ENCODE measurements at regions not wholly inside any gene's neighbourhood (a gene's known extent, or its start where the extent isn't known, plus 50 kb on each side); places are given as distances from the start of the nearest gene placed in this dataset.
"Not testable (repeated sequence)": the region's sequence is repeated elsewhere in the genome, so short reads cannot be mapped to it uniquely, and the experiment has no call there.

DNA sequence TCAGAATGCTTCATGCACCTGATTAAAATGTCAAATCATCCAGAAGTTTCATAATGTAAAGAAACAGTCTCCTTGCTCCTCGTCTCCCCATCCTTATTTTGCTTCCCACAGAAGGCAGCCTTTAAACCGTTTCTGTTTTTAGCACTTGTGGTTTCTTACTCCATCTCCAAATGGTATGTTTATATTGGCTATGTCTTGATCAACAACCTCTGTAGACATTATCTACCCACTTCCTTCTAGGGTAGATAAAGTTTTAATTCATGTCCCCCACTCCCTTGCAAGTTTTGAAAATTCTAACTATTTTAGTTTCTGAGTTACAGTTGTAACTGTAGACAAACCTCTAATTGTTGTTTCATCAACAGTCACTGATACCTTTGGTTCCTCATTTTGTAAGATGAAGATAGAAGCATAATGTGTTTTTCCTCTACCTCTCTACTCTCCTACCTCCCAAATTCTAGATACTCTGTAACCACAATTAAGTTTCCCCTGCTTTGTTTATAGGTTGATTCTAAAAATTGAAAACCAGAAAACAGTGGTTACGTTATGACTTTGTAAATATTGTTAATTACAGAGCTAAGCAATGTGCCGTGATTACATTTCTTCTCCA, 291.7 kb upstream of the GATB start:
- no peak for DNase-seq

DNA sequence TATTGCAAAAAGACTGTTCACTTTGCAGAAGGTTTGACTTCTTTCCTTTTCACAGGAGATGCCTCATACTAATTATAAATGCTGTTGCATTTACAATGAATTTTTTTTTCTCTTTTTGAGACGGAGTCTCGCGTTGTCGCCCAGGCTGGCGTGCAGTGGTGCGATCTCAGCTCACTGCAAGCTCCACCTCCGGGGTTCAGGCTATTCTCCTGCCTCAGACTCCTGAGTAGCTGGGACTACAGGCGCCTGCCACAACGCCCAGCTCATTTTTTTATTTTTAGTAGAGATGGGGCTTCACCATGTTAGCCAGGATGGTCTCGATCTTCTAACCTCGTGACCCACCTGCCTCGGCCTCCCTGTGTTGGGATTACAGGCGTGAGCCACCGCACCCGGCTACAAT, 290.5 kb upstream of the GATB start:
- DNase-seq: not testable (repeated sequence)

GRCh38 chr4:152050106-152050505, 289.3 kb upstream of the GATB start:
- DNase-seq: no peak

- no peak for DNase-seq
These were observed 286.6 kb upstream of the GATB start for GRCh38 chr4:152047451-152047850.

GRCh38 chr4:152045807-152046571, 285.2 kb upstream of the GATB start:
- DNase-seq: peak; percentile 56

DNA sequence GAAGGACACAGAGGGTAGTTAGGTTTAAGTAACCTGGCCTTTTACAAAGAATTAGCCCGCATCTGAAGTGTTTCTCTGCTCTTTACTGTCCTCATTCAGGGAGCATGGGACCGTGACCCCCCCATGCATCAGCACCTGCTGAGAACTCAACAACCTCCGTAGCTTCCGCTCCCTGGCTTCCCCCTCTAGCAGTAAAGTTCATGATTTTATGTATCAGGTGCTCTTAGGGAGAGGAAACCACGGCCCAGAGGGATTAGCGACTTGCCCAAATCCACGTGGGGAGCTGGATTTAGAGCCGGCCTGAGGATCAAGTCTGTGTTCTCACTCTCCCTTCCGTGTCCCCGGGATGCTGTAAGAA, 284.6 kb upstream of the GATB start:
- no peak for DNase-seq

DNA sequence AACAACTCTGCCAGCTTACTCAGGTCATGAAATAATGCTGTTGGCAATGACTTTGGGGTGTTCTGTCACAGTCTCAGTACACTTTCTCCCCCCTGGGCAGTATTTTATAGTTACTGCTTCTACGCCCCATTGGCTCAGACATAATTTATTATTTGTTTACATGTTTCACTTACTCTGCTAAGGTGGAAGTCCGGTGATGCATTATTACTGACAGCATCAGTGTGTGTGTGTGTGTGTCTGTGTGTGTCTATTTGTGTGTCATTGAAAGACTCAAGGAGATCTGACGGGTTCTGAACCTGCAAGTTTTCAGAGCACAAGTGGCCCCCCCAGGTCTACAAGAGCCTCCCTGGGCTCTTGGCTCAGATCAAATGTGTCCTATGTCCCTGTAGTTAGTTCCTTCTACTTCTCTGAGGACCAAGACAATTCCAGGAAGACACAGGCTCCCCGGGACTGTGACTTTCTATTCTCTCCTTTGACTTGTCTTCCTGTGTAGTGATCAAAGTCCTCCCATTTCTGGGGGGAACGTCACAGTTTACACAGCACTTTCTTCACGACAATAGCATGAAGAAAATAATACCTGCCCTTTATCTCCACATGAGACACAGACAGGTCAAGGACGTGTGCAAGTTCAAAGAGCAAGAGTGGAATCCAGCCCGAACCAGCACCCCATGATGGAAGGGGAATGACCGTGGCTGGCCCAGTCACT, 283.7 kb upstream of the GATB start:
- no peak for DNase-seq

GRCh38 chr4:152041295-152041694, 280.5 kb upstream of the GATB start:
- no peak for DNase-seq

DNA sequence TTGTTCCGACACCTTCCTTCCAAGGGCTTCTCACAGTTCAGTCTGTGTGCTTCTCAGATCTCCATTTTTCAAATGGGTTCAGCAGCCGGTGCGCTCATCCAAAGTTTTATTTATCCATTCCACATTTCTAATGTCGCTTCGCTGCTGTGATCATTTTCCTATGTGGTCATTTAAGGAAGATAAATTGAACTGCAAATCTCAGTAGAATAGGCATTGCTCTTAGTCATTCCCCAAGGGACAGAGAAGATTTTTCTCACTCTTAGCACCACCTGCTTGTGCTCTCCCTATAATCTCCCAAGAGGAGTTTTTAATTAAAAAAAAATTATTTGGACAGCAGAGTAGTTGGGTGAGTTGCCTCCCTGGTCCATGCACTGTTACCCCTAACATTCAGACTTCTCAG, 278.9 kb upstream of the GATB start:
- no peak for DNase-seq

DNA sequence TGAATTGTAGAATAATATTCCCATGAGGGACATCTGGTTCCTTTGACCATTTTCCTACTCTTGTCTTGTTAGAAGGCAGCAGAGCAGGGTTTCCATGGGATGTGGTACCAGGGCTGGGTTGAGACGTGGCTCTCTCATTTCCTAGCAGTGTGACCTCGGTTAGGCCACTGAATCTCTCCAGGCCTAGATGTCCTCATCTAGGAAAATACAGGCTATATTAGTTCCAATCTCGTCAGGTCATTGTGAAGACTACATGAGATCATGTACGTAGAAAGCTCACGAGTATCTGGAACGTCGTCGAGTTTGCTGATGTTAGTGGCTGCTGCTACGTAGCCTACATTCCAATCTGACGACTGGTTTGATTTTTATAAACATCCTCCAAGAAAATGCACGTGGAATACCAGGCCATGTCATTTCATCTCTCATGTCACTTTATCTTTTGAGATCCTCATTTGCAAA, 278.2 kb upstream of the GATB start:
- DNase-seq: no peak

GRCh38 chr4:152038238-152038637, 277.4 kb upstream of the GATB start:
- DNase-seq: no peak

- DNase-seq: no peak
These were observed 276.6 kb upstream of the GATB start for GRCh38 chr4:152037435-152037834.

DNA sequence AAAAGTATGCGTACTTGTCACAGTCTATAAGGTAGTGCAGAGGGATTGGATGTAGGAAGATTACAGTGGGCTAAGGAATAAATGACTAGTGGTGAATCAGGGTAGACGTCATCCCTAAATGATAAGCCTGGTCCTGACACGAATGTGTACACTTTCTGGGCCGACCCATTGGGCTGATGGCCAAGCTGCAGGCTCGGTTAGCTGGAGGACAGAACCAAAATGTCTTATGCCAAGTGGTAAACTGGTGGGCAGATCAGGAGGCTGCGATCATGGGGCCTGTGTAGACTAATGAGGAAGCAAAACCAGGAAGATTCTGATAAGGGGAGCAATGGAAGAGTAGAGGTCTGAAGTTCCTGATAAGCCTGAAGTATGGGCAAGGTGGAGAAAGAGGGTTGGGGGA, 272.8 kb upstream of the GATB start:
- no peak for DNase-seq

GRCh38 chr4:152032722-152033131, 271.9 kb upstream of the GATB start:
- no peak for DNase-seq

DNA sequence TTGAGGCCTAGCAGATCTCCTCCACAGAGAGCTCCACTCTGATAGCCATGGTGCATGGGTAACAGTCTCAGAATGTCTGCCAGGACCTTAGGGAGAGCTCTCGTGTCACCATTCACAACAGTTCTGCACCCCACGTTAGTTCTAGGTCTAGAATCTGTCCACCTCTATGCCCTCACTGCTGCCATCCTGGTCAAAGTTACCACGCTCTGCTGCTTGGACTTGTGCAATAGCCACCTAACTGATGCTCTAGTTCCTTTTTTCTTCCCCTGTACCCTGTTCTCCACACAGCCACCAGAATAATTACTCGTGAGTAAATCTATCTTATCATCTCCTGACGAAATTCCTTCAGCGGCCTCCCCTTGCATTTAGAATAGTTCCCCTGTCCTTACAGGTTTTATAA, 268.8 kb upstream of the GATB start:
- DNase-seq: no peak

- peak; percentile 69 for DNase-seq
These were observed 267.3 kb upstream of the GATB start for GRCh38 chr4:152028131-152028530.

DNA sequence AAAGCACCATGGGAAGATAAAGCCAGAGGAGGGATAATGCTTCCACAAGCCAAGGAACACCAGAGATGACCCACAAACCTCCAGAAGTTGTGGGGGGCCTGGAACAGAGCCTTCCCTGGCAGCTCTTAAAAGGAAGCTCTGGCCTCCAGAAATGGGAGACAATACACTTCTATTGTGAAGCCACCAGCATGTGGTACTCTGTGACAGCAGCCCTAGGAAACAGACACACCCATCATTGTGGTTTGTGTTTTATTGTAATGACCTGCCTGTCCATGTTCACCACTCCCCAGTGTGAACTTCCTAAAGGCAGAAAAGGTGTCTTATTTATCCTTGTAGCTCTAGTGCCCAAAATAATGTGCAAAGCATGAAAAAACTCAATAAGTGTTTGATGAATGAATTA, 264.1 kb upstream of the GATB start:
- no peak for DNase-seq

DNA sequence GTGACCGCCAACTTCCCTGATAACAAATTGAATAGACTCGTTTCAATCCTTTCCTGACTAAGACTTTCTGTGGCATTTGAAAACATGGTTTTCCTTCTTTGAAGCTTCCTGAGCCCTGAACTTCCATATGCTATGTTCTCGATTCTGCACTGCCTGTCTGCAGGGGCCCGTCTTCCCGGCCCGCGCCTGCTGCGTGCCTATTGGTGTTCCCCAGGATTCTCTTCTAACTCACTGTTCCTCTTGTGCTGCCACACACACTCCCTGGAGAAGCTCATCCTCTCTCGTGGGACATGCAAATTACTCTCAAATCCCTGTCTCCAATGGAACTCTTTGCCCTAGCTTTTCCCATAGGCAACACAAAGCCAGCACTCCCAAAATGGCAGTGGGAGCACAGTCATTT, 262.9 kb upstream of the GATB start:
- DNase-seq: no peak

DNA sequence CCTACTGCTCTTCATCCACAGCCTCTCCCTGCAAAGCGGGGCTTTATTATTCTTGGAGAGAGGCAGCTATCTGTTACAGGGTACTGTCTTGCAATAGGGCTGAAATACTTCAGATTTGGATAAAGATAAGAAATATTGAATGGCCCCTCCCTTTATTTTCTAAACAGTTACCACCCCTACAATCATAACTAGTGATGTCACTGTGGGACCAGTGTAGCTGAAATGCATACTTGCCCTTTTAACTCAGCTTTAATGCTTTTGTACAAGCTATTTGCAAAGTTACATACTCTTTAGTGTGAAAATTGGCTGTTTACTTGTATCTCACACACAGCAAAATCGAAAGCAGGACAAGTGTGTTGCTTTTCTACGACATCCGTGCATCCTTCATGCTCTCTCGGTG, 261.7 kb upstream of the GATB start:
- no peak for DNase-seq

GRCh38 chr4:152021788-152022438, 261.1 kb upstream of the GATB start:
- DNase-seq: no peak

- DNase-seq: no peak
These were observed 259.3 kb upstream of the GATB start for GRCh38 chr4:152020073-152020472.

GRCh38 chr4:152016303-152016620, 255.5 kb upstream of the GATB start:
- DNase-seq: no peak

- DNase-seq: no peak
These were observed 254.9 kb upstream of the GATB start for GRCh38 chr4:152015597-152016302.

All from NCI-H526 treated with DMSO at 0.1 percent for 48 hours (cell line).